ENCODE measurements at regions not wholly inside any gene's neighbourhood (a gene's known extent, or its start where the extent isn't known, plus 50 kb on each side); places are given as distances from the start of the nearest gene placed in this dataset.
A peak's percentile ranks its signal among the peaks of the same experiment; 100 is the strongest.

DNA sequence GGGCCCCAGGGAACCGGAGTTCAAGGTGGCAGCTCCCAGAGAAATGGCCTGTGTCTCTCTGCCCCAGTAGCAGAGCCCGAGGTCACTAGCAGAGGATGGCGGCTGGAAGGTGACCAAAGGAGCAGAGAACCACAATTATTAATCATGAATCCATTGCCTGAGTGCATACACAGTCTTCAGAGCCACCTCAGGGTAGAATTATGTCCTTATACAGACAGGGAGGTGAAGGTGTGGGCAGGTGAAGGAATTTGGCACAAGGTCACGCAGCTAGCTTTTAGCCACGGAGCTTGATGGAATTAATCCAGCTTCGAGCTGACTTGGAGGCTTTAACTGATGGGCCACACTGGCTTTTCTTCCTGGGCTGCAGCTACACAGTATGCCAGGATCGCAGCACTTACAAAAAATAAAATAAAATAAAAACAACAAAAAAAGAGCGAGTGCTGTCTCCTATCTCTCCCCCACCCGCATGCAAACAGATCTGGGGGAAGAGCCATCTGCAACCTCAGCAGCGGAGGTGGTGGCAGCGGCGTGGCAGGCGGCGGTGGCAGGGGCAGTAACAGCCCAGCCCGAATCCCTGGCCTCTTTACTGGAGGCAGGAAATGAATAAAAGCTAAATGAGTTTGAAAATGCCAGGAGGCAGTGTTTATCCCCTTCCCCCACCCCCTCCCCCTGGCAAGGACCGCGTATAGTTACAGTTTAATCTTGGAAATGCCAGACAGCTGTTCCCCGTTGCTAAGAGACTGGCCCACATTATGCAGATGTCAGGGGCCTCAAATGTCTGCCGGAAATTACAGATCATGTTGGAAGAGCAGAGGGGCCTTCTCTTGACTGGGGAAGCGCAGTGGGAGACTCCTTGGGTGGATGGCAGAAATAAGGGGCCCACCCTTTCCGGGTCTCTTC is 93.5 kb downstream of the LRRC74A start:
- peak overlapping the region; percentile 46 for H3K4me3 ChIP-seq (ENCODE audit: low read length)

More for the DNA sequence above, 93.5 kb downstream of the LRRC74A start:
- H3K27ac ChIP-seq (ENCODE audit: low read depth, low read length) = peak overlapping the region; percentile 98
- no peaks in the 10 kb centered on the region for H3K27me3 ChIP-seq (ENCODE audit: control insufficient read depth, insufficient read depth, low read length)
- H3K4me1 ChIP-seq (ENCODE audit: control insufficient read depth, insufficient read depth, low read length) = peaks cover 35% of the 10 kb centered on the region
- H3K9ac ChIP-seq (ENCODE audit: low read length) = peak overlapping the region; percentile 68
- no peaks in the 10 kb centered on the region for H3K36me3 ChIP-seq (ENCODE audit: control insufficient read depth, insufficient read depth, low read length)

Data from rectal smooth muscle tissue (tissue), 1 donor.